GM23338 (cell line): ENCODE measurements at regions not wholly inside any gene's neighbourhood (a gene's known extent, or its start where the extent isn't known, plus 50 kb on each side); places are given as distances from the start of the nearest gene placed in this dataset.

ENCODE experiments used
- ATAC-seq: fragments of 200-7000 bp; cut with Tn5 transposase; 3 replicates; pipeline ENCODE4 v1.9.1; 2020
- DNase-seq: peaks from one replicate; pipeline ENCODE4 v3.0.0-alpha.2; 2015; ENCODE audit warnings: low spot score
- H2AFZ ChIP-seq: fragments of 200-600 bp; sonication (generic); 2 replicates; pipeline ENCODE4 v1.8.0; 2016; ENCODE audit warnings: antibody characterized with exemption, mild to moderate bottlenecking, moderate library complexity
- H3F3A ChIP-seq: fragments of 200-600 bp; sonication (generic); replicated peaks from 2 replicates; pipeline ENCODE4 v1.8.0; 2017; ENCODE audit warnings: antibody characterized with exemption, mixed run types, low read depth
- H3K27ac ChIP-seq: fragments of 200-600 bp; sonication (generic); 2 replicates; pipeline ENCODE4 v1.6.1; 2016; ENCODE audit warnings: low read depth
- H3K27me3 ChIP-seq: fragments of 200-600 bp; sonication (generic); 2 replicates; pipeline ENCODE4 v1.8.0; 2016; ENCODE audit warnings: mild to moderate bottlenecking, mixed run types, moderate library complexity; ENCODE audit not compliant: insufficient read depth
- H3K36me3 ChIP-seq: fragments of 200-600 bp; sonication (generic); 2 replicates; pipeline ENCODE4 v1.8.0; 2016; ENCODE audit warnings: mild to moderate bottlenecking; ENCODE audit not compliant: insufficient read depth
- H3K4me1 ChIP-seq: fragments of 200-600 bp; sonication (generic); 2 replicates; pipeline ENCODE4 v1.8.0; 2016; ENCODE audit warnings: mild to moderate bottlenecking, moderate library complexity; ENCODE audit not compliant: insufficient read depth
- H3K4me2 ChIP-seq: fragments of 200-600 bp; sonication (generic); 2 replicates; pipeline ENCODE4 v1.7.1; 2017; ENCODE audit warnings: mixed run types
- H3K4me3 ChIP-seq: fragments of 200-600 bp; sonication (generic); 2 replicates; pipeline ENCODE4 v1.6.1; 2016; ENCODE audit warnings: mixed run types
- H3K79me2 ChIP-seq: fragments of 200-600 bp; sonication (generic); replicated peaks from 2 replicates; pipeline ENCODE4 v1.8.0; 2017; ENCODE audit warnings: mild to moderate bottlenecking; ENCODE audit not compliant: insufficient read depth
- H3K9me2 ChIP-seq: fragments of 200-600 bp; sonication (generic); 2 replicates; pipeline ENCODE4 v1.8.0; 2017; ENCODE audit not compliant: insufficient read depth
- H4K20me1 ChIP-seq: fragments of 200-600 bp; sonication (generic); replicated peaks from 2 replicates; pipeline ENCODE4 v1.8.0; 2017; ENCODE audit warnings: mild to moderate bottlenecking; ENCODE audit not compliant: insufficient read depth
- H3K27ac Mint-ChIP-seq: 2 replicates; pipeline ENCODE4 v1.8.0; 2020; ENCODE audit warnings: inconsistent platforms, mild to moderate bottlenecking, moderate library complexity, mixed read lengths
- H3K27me3 Mint-ChIP-seq: 3 replicates; pipeline ENCODE4 v1.8.0; 2022; ENCODE audit warnings: low read depth, mild to moderate bottlenecking, moderate library complexity, mixed read lengths, inconsistent platforms; ENCODE audit not compliant: insufficient read depth, poor library complexity
- H3K36me3 Mint-ChIP-seq: 3 replicates; pipeline ENCODE4 v1.8.0; 2021; ENCODE audit warnings: low read depth, mild to moderate bottlenecking, inconsistent platforms, moderate library complexity, mixed read lengths
- H3K4me1 Mint-ChIP-seq: 3 replicates; pipeline ENCODE4 v1.8.0; 2020; ENCODE audit warnings: mild to moderate bottlenecking, inconsistent platforms, mixed read lengths
- H3K4me3 Mint-ChIP-seq: 3 replicates; pipeline ENCODE4 v1.8.0; 2021; ENCODE audit warnings: moderate library complexity, mild to moderate bottlenecking, inconsistent platforms, mixed read lengths
- H3K9me3 Mint-ChIP-seq: 3 replicates; pipeline ENCODE4 v1.8.0; 2020; ENCODE audit warnings: moderate library complexity, mild to moderate bottlenecking, inconsistent platforms, mixed read lengths
- CTCF ChIP-seq, 2 experiments: fragments of 200-600 bp in 1 of 2; sonication (generic) in 1 of 2; conservative IDR thresholded peaks; 2 replicates each; pipeline versions ENCODE4 v1.5.1 to v1.6.1; 2016 to 2017; ENCODE audit warnings: antibody characterized with exemption in 2 of 2, low read depth in 2 of 2, mild to moderate bottlenecking in 2 of 2, moderate library complexity in 1 of 2
- ETS1 ChIP-seq: IDR thresholded peaks from 2 replicates; pipeline ENCODE4 v1.6.1; 2016; ENCODE audit warnings: antibody characterized with exemption
- EZH2 ChIP-seq: fragments of 200-600 bp; sonication (generic); IDR thresholded peaks from one replicate; pipeline ENCODE4 v1.8.0; 2017; ENCODE audit warnings: antibody characterized with exemption, mild to moderate bottlenecking, low read depth; ENCODE audit not compliant: unreplicated experiment
- EZH2phosphoT487 ChIP-seq: fragments of 200-600 bp; sonication (generic); IDR thresholded peaks from one replicate; pipeline ENCODE4 v1.8.1; 2018; ENCODE audit warnings: antibody characterized with exemption; ENCODE audit not compliant: unreplicated experiment
- JUNB ChIP-seq: IDR thresholded peaks from one replicate; pipeline ENCODE4 v1.6.1; 2016; ENCODE audit warnings: antibody characterized with exemption; ENCODE audit not compliant: unreplicated experiment
- NANOG ChIP-seq: IDR thresholded peaks from 2 replicates; pipeline ENCODE4 v1.6.1; 2016; ENCODE audit warnings: antibody characterized with exemption, borderline replicate concordance
- POLR2AphosphoS5 ChIP-seq: IDR thresholded peaks from 2 replicates; pipeline ENCODE4 v1.6.1; 2016; ENCODE audit warnings: antibody characterized with exemption, low read depth
- REST ChIP-seq: IDR thresholded peaks from one replicate; pipeline ENCODE4 v1.6.1; 2018; ENCODE audit warnings: antibody characterized with exemption; ENCODE audit not compliant: unreplicated experiment
- STAT1 ChIP-seq: IDR thresholded peaks from one replicate; pipeline ENCODE4 v1.6.1; 2016; ENCODE audit warnings: antibody characterized with exemption; ENCODE audit not compliant: unreplicated experiment
- ZNF331 ChIP-seq: fragments of 250-450 bp; sonication (Bioruptor Pico); IDR thresholded peaks from 2 replicates; pipeline ENCODE4 v1.5.0; 2020; ENCODE audit warnings: low read depth, mild to moderate bottlenecking, moderate library complexity
- ZNF462 ChIP-seq: fragments of 250-450 bp; sonication (Bioruptor Pico); IDR thresholded peaks from 2 replicates; pipeline ENCODE4 v1.5.0; 2020; ENCODE audit warnings: mild to moderate bottlenecking, moderate library complexity

GRCh38 chr11:135037828-135038227 is 625.8 kb upstream of the B3GAT1 start:
- no peak for ATAC-seq
- TF ChIP-seq NANOG (no peak), ETS1 (no peak), REST (no peak), JUNB (no peak), EZH2phosphoT487 (no peak), STAT1 (no peak), ZNF462 (CRISPR knock-in tag) (no peak), EZH2 (no peak), POLR2AphosphoS5 (no peak), CTCF (conservative IDR thresholded peaks at IDR 0.05; ENCODE audit: low read depth in 2 of 2) (no peak), ZNF331 (CRISPR knock-in tag) (no peak)
- Histone ChIP-seq H3F3A (no peaks in the 10 kb centered on the region), H3K4me2 (no peak overlapping the region), H3K79me2 (no peaks in the 10 kb centered on the region), H3K9me2 (peaks cover 17% of the 10 kb centered on the region; the same call in 1 of the 2 replicates), H3K4me3 (no peak overlapping the region), H3K27me3 (no peaks in the 10 kb centered on the region), H3K27ac (no peak overlapping the region), H3K4me1 (no peaks in the 10 kb centered on the region), H4K20me1 (no peaks in the 10 kb centered on the region), H2AFZ (no peak overlapping the region), H3K36me3 (no peaks in the 10 kb centered on the region)
- no peak for DNase-seq
- Mint-ChIP-seq H3K9me3 (no peaks in the 10 kb centered on the region; the same call in 2 of the 3 replicates), H3K27me3 (peaks cover 5% of the 10 kb centered on the region), H3K36me3 (no peaks in the 10 kb centered on the region), H3K4me3 (no peak overlapping the region), H3K4me1 (peaks cover 14% of the 10 kb centered on the region), H3K27ac (no peak overlapping the region)
